KMS-11 (cell line): ENCODE measurements at regions not wholly inside any gene's neighbourhood (a gene's known extent, or its start where the extent isn't known, plus 50 kb on each side); places are given as distances from the start of the nearest gene placed in this dataset.
"Not testable (repeated sequence)": the region's sequence is repeated elsewhere in the genome, so short reads cannot be mapped to it uniquely, and the experiment has no call there.

Source experiments
- H2AFZ ChIP-seq: fragments of 200-600 bp; sonication (generic); 2 replicates; pipeline ENCODE4 v1.6.1; 2016; ENCODE audit warnings: antibody characterized with exemption, mixed run types, low read depth
- H3K27ac ChIP-seq: fragments of 200-600 bp; sonication (generic); 2 replicates; pipeline ENCODE4 v1.6.1; 2016; ENCODE audit warnings: mild to moderate bottlenecking, mixed run types
- H3K27me3 ChIP-seq: fragments of 200-600 bp; sonication (generic); 2 replicates; pipeline ENCODE4 v1.6.1; 2017; ENCODE audit warnings: mild to moderate bottlenecking, low read depth, mixed run types, moderate library complexity; ENCODE audit not compliant: insufficient read depth
- H3K36me3 ChIP-seq: fragments of 200-600 bp; sonication (generic); 2 replicates; pipeline ENCODE4 v1.6.1; 2017; ENCODE audit warnings: mild to moderate bottlenecking, mixed run types; ENCODE audit not compliant: insufficient read depth
- H3K4me1 ChIP-seq: fragments of 200-600 bp; sonication (generic); 2 replicates; pipeline ENCODE4 v1.6.1; 2016; ENCODE audit warnings: mild to moderate bottlenecking, low read depth, mixed run types; ENCODE audit not compliant: poor library complexity, severe bottlenecking
- H3K4me2 ChIP-seq: fragments of 200-600 bp; sonication (generic); 2 replicates; pipeline ENCODE4 v1.7.0; 2016; ENCODE audit warnings: mild to moderate bottlenecking, mixed run types
- H3K4me3 ChIP-seq: fragments of 200-600 bp; sonication (generic); IDR thresholded peaks from 2 replicates; pipeline ENCODE4 v1.6.1; 2017; ENCODE audit warnings: low read depth, low read length, mixed read lengths; ENCODE audit not compliant: insufficient read depth
- H3K79me2 ChIP-seq: fragments of 200-600 bp; sonication (generic); 2 replicates; pipeline ENCODE4 v1.6.1; 2016; ENCODE audit warnings: low read depth, mixed run types; ENCODE audit not compliant: insufficient read depth
- H3K9ac ChIP-seq: fragments of 200-600 bp; sonication (generic); 2 replicates; pipeline ENCODE4 v1.6.1; 2016; ENCODE audit warnings: mild to moderate bottlenecking, mixed run types
- H4K20me1 ChIP-seq: fragments of 200-600 bp; sonication (generic); 2 replicates; pipeline ENCODE4 v1.6.1; 2016; ENCODE audit warnings: mild to moderate bottlenecking, mixed run types; ENCODE audit not compliant: insufficient read depth
- TF ChIP-seq, protein P1 (sequence below): fragments of 200-600 bp; sonication (generic); conservative IDR thresholded peaks from 2 replicates; pipeline ENCODE4 v1.6.1; 2017; ENCODE audit warnings: low read depth, mild to moderate bottlenecking, antibody characterized with exemption, low read length, moderate library complexity, mixed read lengths

DNA sequence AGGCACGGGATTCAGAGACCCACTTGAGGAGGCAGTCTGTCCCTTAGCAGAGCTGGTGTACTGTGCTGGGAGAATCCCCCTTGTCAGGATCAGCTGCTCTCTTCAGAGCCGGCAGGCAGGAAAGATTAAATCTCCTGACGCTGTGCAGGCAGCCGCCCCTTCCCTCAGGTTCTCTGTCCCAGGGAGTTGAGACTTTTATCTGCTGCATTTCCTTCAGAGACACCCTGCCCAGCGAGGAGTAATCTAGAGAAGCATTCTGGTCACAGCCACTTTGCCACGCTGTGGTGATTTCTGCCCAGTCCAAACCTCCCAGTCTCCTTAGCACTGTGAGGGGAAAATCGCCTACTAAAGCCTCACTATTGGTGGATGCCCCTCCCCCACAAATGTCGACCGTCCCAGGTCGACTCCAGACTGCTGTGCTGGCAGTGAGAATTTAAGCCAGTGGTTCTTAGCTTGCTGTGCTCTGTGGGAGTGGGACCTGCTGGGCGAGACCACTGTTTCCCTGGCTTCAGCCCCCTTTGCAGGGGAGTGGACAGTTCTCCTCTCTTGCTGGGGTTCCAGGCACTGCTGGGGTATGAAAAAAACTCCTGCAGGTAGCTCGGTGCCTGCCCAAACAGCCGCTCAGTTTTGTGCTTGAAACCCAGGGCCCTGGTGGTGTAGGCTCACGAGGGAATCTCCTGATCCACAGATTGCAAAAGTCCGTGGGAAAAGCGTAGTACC lies 265.4 kb downstream of the ZWINT start:
- H4K20me1 ChIP-seq: no peaks in the 10 kb centered on the region
- no peaks in the 10 kb centered on the region for H3K79me2 ChIP-seq
- TF ChIP-seq, protein P1, sequence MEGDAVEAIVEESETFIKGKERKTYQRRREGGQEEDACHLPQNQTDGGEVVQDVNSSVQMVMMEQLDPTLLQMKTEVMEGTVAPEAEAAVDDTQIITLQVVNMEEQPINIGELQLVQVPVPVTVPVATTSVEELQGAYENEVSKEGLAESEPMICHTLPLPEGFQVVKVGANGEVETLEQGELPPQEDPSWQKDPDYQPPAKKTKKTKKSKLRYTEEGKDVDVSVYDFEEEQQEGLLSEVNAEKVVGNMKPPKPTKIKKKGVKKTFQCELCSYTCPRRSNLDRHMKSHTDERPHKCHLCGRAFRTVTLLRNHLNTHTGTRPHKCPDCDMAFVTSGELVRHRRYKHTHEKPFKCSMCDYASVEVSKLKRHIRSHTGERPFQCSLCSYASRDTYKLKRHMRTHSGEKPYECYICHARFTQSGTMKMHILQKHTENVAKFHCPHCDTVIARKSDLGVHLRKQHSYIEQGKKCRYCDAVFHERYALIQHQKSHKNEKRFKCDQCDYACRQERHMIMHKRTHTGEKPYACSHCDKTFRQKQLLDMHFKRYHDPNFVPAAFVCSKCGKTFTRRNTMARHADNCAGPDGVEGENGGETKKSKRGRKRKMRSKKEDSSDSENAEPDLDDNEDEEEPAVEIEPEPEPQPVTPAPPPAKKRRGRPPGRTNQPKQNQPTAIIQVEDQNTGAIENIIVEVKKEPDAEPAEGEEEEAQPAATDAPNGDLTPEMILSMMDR: no peak
- H3K4me1 ChIP-seq: no peaks in the 10 kb centered on the region
- no peak overlapping the region for H3K4me2 ChIP-seq
- no peak overlapping the region for H3K4me3 ChIP-seq
- no peaks in the 10 kb centered on the region for H3K36me3 ChIP-seq
- H3K27me3 ChIP-seq: no peaks in the 10 kb centered on the region
- no peak overlapping the region for H2AFZ ChIP-seq
- no peak overlapping the region for H3K9ac ChIP-seq
- no peak overlapping the region for H3K27ac ChIP-seq

DNA sequence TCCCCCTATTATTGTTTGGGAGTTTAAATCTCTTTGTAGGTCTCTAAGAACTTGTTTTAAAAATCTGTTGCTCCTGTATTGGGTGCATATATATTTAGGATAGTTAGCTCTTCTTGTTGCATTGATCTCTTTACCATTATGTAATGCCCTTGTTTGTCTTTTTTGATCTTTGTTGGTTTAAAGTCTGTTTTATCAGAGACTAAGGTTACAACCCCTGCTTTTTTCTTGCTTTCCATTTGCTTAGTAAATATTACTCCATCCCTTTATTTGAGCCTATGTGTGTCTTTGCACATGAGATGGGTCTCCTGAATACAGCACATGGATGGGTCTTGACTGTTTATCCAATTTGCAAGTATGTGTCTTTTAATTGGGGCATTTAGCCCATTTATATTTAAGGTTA lies 267.4 kb downstream of the ZWINT start:
- not testable (repeated sequence) for H3K4me3 ChIP-seq, H4K20me1 ChIP-seq, H3K4me2 ChIP-seq, H3K36me3 ChIP-seq, H3K27me3 ChIP-seq, H3K9ac ChIP-seq, H3K27ac ChIP-seq, H3K79me2 ChIP-seq, H2AFZ ChIP-seq, H3K4me1 ChIP-seq

DNA sequence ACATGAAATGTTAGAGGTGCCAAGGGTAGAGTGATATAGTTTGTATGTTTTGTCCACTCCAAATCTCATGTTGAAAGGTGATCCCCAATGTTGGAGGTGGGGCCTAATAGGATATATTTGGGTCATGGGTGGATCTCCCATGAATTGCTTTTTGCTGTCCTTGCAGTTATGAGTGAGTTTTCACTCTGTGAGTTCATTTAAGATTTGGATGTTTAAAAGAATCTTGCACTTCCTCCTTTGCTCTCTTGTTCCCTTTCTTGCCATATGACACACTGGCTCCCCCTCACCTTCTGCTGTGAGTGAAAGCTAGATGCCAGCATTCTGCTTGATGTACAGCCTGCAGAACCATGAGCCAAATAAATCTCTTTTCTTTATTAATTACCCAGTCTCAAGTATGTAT lies 269.2 kb downstream of the ZWINT start:
- H3K4me3 ChIP-seq: no peak overlapping the region
- TF ChIP-seq, protein P1: no peak
- no peak overlapping the region for H2AFZ ChIP-seq
- H3K36me3 ChIP-seq: no peaks in the 10 kb centered on the region
- H4K20me1 ChIP-seq: no peaks in the 10 kb centered on the region
- H3K79me2 ChIP-seq: no peaks in the 10 kb centered on the region
- H3K27me3 ChIP-seq: no peaks in the 10 kb centered on the region
- H3K9ac ChIP-seq: no peak overlapping the region
- H3K27ac ChIP-seq: no peak overlapping the region
- H3K4me1 ChIP-seq: no peaks in the 10 kb centered on the region
- H3K4me2 ChIP-seq: no peak overlapping the region

DNA sequence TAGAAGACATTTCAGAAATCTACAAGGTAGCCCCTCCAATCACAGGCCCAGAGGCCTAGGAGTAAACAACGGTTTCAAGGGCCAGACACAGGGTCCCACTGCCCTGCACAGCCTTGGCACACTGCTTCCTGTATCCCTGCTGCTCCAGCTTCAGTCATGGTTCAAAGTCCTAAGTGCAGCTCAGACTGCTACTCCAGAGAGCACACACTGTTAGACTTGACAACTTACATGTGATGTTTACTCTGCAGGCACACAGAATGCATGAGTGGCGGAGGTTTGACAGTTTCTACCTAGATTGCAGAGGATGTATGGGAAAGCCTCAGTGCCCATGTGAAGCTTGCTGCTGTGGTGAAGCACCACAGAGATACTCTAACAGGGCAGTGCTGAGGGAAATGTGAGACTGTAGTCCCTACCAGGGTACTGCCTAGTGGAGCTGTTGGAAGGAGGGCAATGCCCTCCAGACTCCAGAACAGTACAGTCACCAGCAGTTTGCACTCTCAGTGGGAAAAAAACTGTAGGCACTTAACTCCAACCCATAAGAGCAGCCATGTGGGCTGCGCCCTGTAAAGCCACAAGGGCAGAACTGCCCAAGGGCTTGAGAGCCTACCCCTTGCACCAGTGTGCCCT lies 270.0 kb downstream of the ZWINT start:
- Histone ChIP-seq H3K79me2 (no peaks in the 10 kb centered on the region), H3K4me2 (no peak overlapping the region), H3K4me1 (no peaks in the 10 kb centered on the region), H2AFZ (no peak overlapping the region), H4K20me1 (no peaks in the 10 kb centered on the region), H3K4me3 (no peak overlapping the region), H3K27ac (no peak overlapping the region), H3K27me3 (no peaks in the 10 kb centered on the region), H3K36me3 (no peaks in the 10 kb centered on the region), H3K9ac (no peak overlapping the region)
- TF ChIP-seq, protein P1: no peak

DNA sequence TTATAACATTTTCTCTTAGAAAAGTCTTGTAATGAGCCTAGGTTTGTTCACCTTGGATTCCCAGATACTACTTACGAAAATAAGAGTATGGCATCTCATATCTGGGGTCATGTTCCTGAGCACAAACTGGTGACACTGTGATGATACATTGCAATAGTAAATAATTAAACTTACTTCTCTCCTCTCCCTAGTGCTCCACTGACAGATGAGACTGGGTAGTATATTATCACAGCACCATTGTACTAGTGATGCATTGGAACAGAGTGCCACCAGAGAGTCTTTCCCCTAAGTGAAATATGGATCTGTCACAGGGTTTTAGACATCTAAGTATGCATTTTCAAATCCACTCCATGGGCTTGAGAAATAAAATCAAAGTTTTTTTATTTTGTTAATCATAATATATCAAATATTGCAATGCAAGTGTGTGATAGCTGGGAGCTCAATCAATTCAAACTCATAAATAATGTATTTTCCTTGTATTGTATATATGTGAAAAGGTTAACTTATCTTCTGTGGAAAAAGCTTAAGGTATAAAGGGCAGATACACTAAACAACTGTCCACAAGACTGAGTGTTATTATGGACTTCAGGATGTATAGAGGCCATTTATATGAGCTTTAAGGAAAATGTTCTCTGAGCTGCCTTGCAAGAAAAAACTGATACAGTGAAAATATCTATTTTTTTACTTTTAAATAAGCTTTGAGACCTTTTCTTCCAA lies 275.5 kb downstream of the ZWINT start:
- no peaks in the 10 kb centered on the region for H3K4me1 ChIP-seq
- no peak overlapping the region for H3K4me2 ChIP-seq
- no peak overlapping the region for H3K9ac ChIP-seq
- H2AFZ ChIP-seq: no peak overlapping the region
- H3K79me2 ChIP-seq: no peaks in the 10 kb centered on the region
- no peak overlapping the region for H3K4me3 ChIP-seq
- no peaks in the 10 kb centered on the region for H3K27me3 ChIP-seq
- no peaks in the 10 kb centered on the region for H3K36me3 ChIP-seq
- TF ChIP-seq, protein P1: no peak
- no peak overlapping the region for H3K27ac ChIP-seq
- H4K20me1 ChIP-seq: no peaks in the 10 kb centered on the region
